A549 (cell line): ENCODE measurements at regions not wholly inside any gene's neighbourhood (a gene's known extent, or its start where the extent isn't known, plus 50 kb on each side); places are given as distances from the start of the nearest gene placed in this dataset.

Experiments
- ATAC-seq, 2 experiments: fragments of 200-7000 bp in 1 of 2; fragments of >200 bp in 1 of 2; cut with Nextera tagmentation in 1 of 2; cut with Tn5 transposase in 1 of 2; 3 replicates each; pipeline versions ENCODE4 v1.8.0 to v1.9.1; 2018 to 2020; ENCODE audit warnings: mild to moderate bottlenecking in 1 of 2, moderate library complexity in 1 of 2
- CTCF ChIA-PET: fragments of 300-600 bp; sonication (Branson Sonifier 250); formaldehyde crosslinking; extraction: SDS; loops from one replicate; lab custom pipeline; 2021; ENCODE audit warnings: antibody characterized with exemption, inconsistent platforms; lab: Yijun Ruan, JAX
- POLR2A ChIA-PET: fragments of 350-600 bp; formaldehyde crosslinking; extraction: SDS; loops from one replicate; lab custom pipeline; 2021; ENCODE audit warnings: antibody characterized with exemption, inconsistent platforms; lab: Yijun Ruan, JAX
- DNase-seq, 2 experiments: peaks; one replicate each; pipeline versions ENCODE4 v3.0.0 to v3.0.0-alpha.2; 2011 to 2016; ENCODE audit warnings: low read depth in 1 of 2, low spot score in 1 of 2
- FAIRE-seq: peaks from 2 replicates; lab custom pipeline; 2011; peaks lifted over from hg19 to GRCh38; lab: Jason Lieb, UNC
- H3K27ac ChIP-seq, 2 experiments: fragments of >200 bp; sonication (Bioruptor Twin); formaldehyde crosslinking; 3 replicates each; pipeline ENCODE4 v1.5.1; 2016 to 2017
- H3K4me1 ChIP-seq: fragments of >200 bp; sonication (Bioruptor Twin); formaldehyde crosslinking; 3 replicates; pipeline ENCODE4 v1.6.1; 2016
- H3K4me2 ChIP-seq: fragments of >200 bp; sonication (Bioruptor Twin); formaldehyde crosslinking; 3 replicates; pipeline ENCODE4 v1.6.1; 2016
- H3K4me3 ChIP-seq: fragments of >200 bp; sonication (Bioruptor Twin); formaldehyde crosslinking; 3 replicates; pipeline ENCODE4 v1.5.1; 2016
- H3K9me3 ChIP-seq: fragments of >200 bp; sonication (Bioruptor Twin); formaldehyde crosslinking; 3 replicates; pipeline ENCODE4 v1.6.1; 2016
- ATOH8 ChIP-seq: fragments of 250-450 bp; sonication (Bioruptor Pico); IDR thresholded peaks from 2 replicates; pipeline ENCODE4 v1.5.0; 2020; ENCODE audit warnings: low read depth, mild to moderate bottlenecking, moderate library complexity
- BCL3 ChIP-seq: fragments of >200 bp; sonication (Bioruptor Twin); formaldehyde crosslinking; IDR thresholded peaks from 3 replicates; pipeline ENCODE4 v1.6.1; 2016
- CBX2 ChIP-seq: fragments of 200-600 bp; sonication (generic); IDR thresholded peaks from 2 replicates; pipeline ENCODE4 v1.6.1; 2016; ENCODE audit warnings: low read depth, mild to moderate bottlenecking, borderline replicate concordance
- CEBPB ChIP-seq, 2 experiments: fragments of >200 bp in 1 of 2; sonication (Bioruptor Twin) in 1 of 2; formaldehyde crosslinking in 1 of 2; IDR thresholded peaks; 2 replicates each; pipeline ENCODE4 v1.6.1; 2012 to 2016
- CHD2 ChIP-seq: fragments of 150-350 bp; IDR thresholded peaks from 2 replicates; pipeline ENCODE4 v1.6.1; 2014; ENCODE audit warnings: low read length; ENCODE audit not compliant: partially characterized antibody
- CHD4 ChIP-seq: fragments of 200-600 bp; sonication (generic); IDR thresholded peaks from 2 replicates; pipeline ENCODE4 v1.6.1; 2016; ENCODE audit warnings: antibody characterized with exemption, mild to moderate bottlenecking, borderline replicate concordance
- CTCF ChIP-seq: fragments of >200 bp; sonication (Bioruptor Twin); formaldehyde crosslinking; IDR thresholded peaks from 3 replicates; pipeline ENCODE4 v1.5.1; 2016
- ESRRA ChIP-seq: fragments of 150-350 bp; IDR thresholded peaks from 2 replicates; pipeline ENCODE4 v1.6.1; 2014; ENCODE audit warnings: mild to moderate bottlenecking, low read length, borderline replicate concordance
- FOSL2 ChIP-seq, 2 experiments: fragments of 450-650 bp in 1 of 2; fragments of >200 bp in 1 of 2; sonication (Bioruptor Twin) in 1 of 2; formaldehyde crosslinking; IDR thresholded peaks; 2 replicates each; pipeline versions ENCODE4 v1.5.0 to v1.6.1; 2016 to 2020; ENCODE audit warnings: mild to moderate bottlenecking in 1 of 2, moderate library complexity in 1 of 2
- HES2 ChIP-seq: fragments of >200 bp; sonication (Bioruptor Twin); formaldehyde crosslinking; IDR thresholded peaks from 2 replicates; pipeline ENCODE4 v1.6.1; 2016
- HOXB13 ChIP-seq: fragments of 250-450 bp; sonication (Bioruptor Pico); IDR thresholded peaks from 2 replicates; pipeline ENCODE4 v1.5.0; 2020; ENCODE audit warnings: low read depth, mild to moderate bottlenecking, moderate library complexity
- JUNB ChIP-seq: fragments of >200 bp; sonication (Bioruptor Twin); formaldehyde crosslinking; IDR thresholded peaks from 2 replicates; pipeline ENCODE4 v1.6.1; 2016
- KDM1A ChIP-seq: fragments of 200-600 bp; sonication (generic); IDR thresholded peaks from 2 replicates; pipeline ENCODE4 v1.6.1; 2016; ENCODE audit warnings: low read depth, mild to moderate bottlenecking
- KDM5A ChIP-seq: fragments of 200-600 bp; sonication (generic); IDR thresholded peaks from 2 replicates; pipeline ENCODE4 v1.6.1; 2016; ENCODE audit warnings: antibody characterized with exemption, mild to moderate bottlenecking
- MAFK ChIP-seq: fragments of 450-650 bp; IDR thresholded peaks from 2 replicates; pipeline ENCODE4 v1.6.1; 2014; ENCODE audit not compliant: partially characterized antibody
- MAZ ChIP-seq: fragments of 150-350 bp; IDR thresholded peaks from 2 replicates; pipeline ENCODE4 v1.6.1; 2014; ENCODE audit warnings: antibody characterized with exemption, low read depth, low read length, borderline replicate concordance
- MYC ChIP-seq: IDR thresholded peaks from 2 replicates; pipeline ENCODE4 v1.6.1; 2012; ENCODE audit warnings: mild to moderate bottlenecking, inconsistent platforms, low read length, improper control_type of control experiment, borderline replicate concordance
- NR3C1 ChIP-seq: fragments of >200 bp; sonication (Bioruptor Twin); formaldehyde crosslinking; IDR thresholded peaks from 3 replicates; pipeline ENCODE4 v1.6.1; 2017
- POLR2A ChIP-seq: IDR thresholded peaks from 2 replicates; pipeline ENCODE4 v1.6.1; 2012; ENCODE audit warnings: mild to moderate bottlenecking, low read length
- POLR2AphosphoS2 ChIP-seq: conservative IDR thresholded peaks from 2 replicates; pipeline ENCODE4 v1.6.1; 2012; ENCODE audit warnings: low read length, improper control_type of control experiment, inconsistent platforms
- RAD21 ChIP-seq, 2 experiments: fragments of >200 bp in 1 of 2; sonication (Bioruptor Twin) in 1 of 2; formaldehyde crosslinking in 1 of 2; IDR thresholded peaks in 1 of 2; conservative IDR thresholded peaks in 1 of 2; 2 replicates in 1 of 2; 3 replicates in 1 of 2; pipeline ENCODE4 v1.6.1; 2012 to 2018; ENCODE audit warnings: inconsistent platforms in 1 of 2
- RARB ChIP-seq: fragments of 250-450 bp; sonication (Bioruptor Pico); IDR thresholded peaks from 2 replicates; pipeline ENCODE4 v1.8.0; 2021; ENCODE audit warnings: mild to moderate bottlenecking, moderate library complexity
- RFX5 ChIP-seq: fragments of 450-650 bp; IDR thresholded peaks from 2 replicates; pipeline ENCODE4 v1.7.1; 2014; ENCODE audit warnings: antibody characterized with exemption, mild to moderate bottlenecking, moderate library complexity
- RNF2 ChIP-seq: fragments of 200-600 bp; sonication (generic); IDR thresholded peaks from 2 replicates; pipeline ENCODE4 v1.6.1; 2016; ENCODE audit warnings: low read depth, mild to moderate bottlenecking, antibody characterized with exemption, moderate library complexity, borderline replicate concordance
- SMC3 ChIP-seq: fragments of >200 bp; sonication (Bioruptor Twin); formaldehyde crosslinking; IDR thresholded peaks from 3 replicates; pipeline ENCODE4 v1.6.1; 2018; ENCODE audit warnings: inconsistent platforms
- SREBF2 ChIP-seq: fragments of 450-650 bp; IDR thresholded peaks from 2 replicates; pipeline ENCODE4 v1.6.1; 2014; ENCODE audit warnings: mild to moderate bottlenecking, moderate library complexity
- TP53 ChIP-seq: fragments of 250-450 bp; sonication (Bioruptor Pico); IDR thresholded peaks from 2 replicates; pipeline ENCODE4 v1.5.0; 2021; ENCODE audit warnings: mild to moderate bottlenecking, moderate library complexity
- ZC3H11A ChIP-seq: fragments of 450-650 bp; IDR thresholded peaks from 2 replicates; pipeline ENCODE4 v1.6.1; 2014; ENCODE audit warnings: antibody characterized with exemption, mild to moderate bottlenecking
- WGBS: methylation state at CpG from one replicate; pipeline ENCODE4 v1.1.6; 2017; ENCODE audit errors: missing lambda C conversion rate; 5-methylcytosine and 5-hydroxymethylcytosine counted together
- TF ChIP-seq, protein P1 (sequence below): fragments of 150-350 bp; IDR thresholded peaks from 2 replicates; pipeline ENCODE4 v1.6.1; 2014; ENCODE audit warnings: low read depth, mild to moderate bottlenecking, low read length

DNA sequence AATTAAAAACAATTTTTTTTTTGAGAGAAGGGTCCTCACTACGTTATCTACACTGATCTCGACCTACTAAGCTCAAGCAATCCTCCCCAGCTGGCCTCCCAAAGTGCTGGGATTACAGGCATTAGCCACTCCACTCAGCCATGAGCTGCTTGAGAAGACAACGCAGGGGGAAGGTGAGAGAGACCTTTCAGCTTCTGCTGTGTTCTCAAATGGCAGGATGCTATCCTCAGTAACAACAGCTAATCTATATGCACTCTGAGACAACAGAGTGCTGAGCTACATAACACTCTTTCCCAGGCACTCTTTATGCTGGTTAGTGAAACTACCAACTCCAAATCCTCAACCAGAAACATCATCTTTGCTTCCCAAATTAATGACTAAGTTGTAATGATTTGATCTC is 526.1 kb downstream of the CCER1 start (continued):
- TF ChIP-seq ATOH8 (CRISPR knock-in tag) = no peak
- TF ChIP-seq MAFK = no peak
- no peak for TF ChIP-seq CHD2
- no peak for TF ChIP-seq KDM1A
- TF ChIP-seq NR3C1 = no peak
- TF ChIP-seq, protein P1, sequence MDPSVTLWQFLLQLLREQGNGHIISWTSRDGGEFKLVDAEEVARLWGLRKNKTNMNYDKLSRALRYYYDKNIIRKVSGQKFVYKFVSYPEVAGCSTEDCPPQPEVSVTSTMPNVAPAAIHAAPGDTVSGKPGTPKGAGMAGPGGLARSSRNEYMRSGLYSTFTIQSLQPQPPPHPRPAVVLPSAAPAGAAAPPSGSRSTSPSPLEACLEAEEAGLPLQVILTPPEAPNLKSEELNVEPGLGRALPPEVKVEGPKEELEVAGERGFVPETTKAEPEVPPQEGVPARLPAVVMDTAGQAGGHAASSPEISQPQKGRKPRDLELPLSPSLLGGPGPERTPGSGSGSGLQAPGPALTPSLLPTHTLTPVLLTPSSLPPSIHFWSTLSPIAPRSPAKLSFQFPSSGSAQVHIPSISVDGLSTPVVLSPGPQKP = no peak
- TF ChIP-seq KDM5A = no peak
- no peak for TF ChIP-seq ESRRA
- no peak for TF ChIP-seq MYC

GRCh38 chr12:90428465-90428864 is 526.5 kb downstream of the CCER1 start:
- Histone ChIP-seq H3K4me3 (no peak overlapping the region), H3K9me3 (no peaks in the 10 kb centered on the region), H3K27ac (no peak overlapping the region), H3K4me1 (no peaks in the 10 kb centered on the region), H3K4me2 (no peak overlapping the region)
- no peak for TF ChIP-seq RAD21 (conservative IDR thresholded peaks at IDR 0.05 in 1 of 2, IDR thresholded peaks at IDR 0.05 in 1 of 2)
- TF ChIP-seq POLR2AphosphoS2 = no peak
- TF ChIP-seq POLR2A = no peak
- TF ChIP-seq HOXB13 (CRISPR knock-in tag) = no peak
- TF ChIP-seq CHD4 = no peak
- no peak for TF ChIP-seq CEBPB (IDR thresholded peaks at IDR 0.05)
- no peak for TF ChIP-seq TP53 (CRISPR knock-in tag)
- TF ChIP-seq MAZ = no peak
- no peak for TF ChIP-seq FOSL2 (IDR thresholded peaks at IDR 0.05)
- TF ChIP-seq FOSL2 (CRISPR knock-in tag; IDR thresholded peaks at IDR 0.05) = no peak
- no peak for TF ChIP-seq ZC3H11A
- no peak for TF ChIP-seq JUNB
- no peak for TF ChIP-seq BCL3
- no peak for TF ChIP-seq RFX5
- ATAC-seq (no peak), FAIRE-seq (no peak), DNase-seq (no peak)
- 65% methylated on average over 1 of the region's 1 CpG for WGBS
- ChIA-PET POLR2A (no interaction called here), CTCF (interaction anchor here (0.6 to 0.9 kb wide), 2 partner anchors 160 to 809 kb away, joined by 3 to 4 read pairs; no protein-coding TSS in a partner anchor)

DNA sequence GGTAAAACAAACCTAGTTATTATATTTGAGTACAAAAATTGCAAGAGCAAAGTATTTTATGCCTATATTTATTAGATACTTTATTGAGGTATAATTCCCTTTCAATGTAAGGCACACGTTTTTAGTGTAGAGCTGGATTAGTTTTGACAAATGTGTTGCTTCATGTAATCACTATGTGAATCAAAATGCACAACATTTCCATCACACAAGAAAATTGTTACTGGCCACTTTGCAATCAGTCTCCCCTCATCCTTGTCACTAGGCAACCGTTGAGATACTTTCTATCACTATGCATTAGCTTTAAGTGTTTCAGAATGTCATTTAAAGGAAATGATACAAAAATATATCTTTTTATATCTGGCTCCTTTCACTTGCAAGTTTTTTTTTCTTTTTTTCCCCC is 531.0 kb downstream of the CCER1 start:
- CTCF ChIA-PET = no interaction called here
- POLR2A ChIA-PET = no interaction called here
- TF ChIP-seq RARB (CRISPR knock-in tag) = no peak
- TF ChIP-seq CHD4 = no peak
- TF ChIP-seq FOSL2 (IDR thresholded peaks at IDR 0.05) = no peak
- no peak for TF ChIP-seq FOSL2 (CRISPR knock-in tag; IDR thresholded peaks at IDR 0.05)
- TF ChIP-seq SREBF2 = no peak
- TF ChIP-seq CTCF = no peak
- TF ChIP-seq POLR2A = no peak
- TF ChIP-seq RNF2 = no peak
- TF ChIP-seq SMC3 = no peak
- no peak for TF ChIP-seq CEBPB (IDR thresholded peaks at IDR 0.05)
- no peak for TF ChIP-seq NR3C1
- TF ChIP-seq HES2 = no peak
- TF ChIP-seq, protein P1 = no peak
- TF ChIP-seq CBX2 = no peak
- no peak for TF ChIP-seq ATOH8 (CRISPR knock-in tag)

More for the DNA sequence above, 531.0 kb downstream of the CCER1 start:
- no peak for DNase-seq
- Histone ChIP-seq H3K4me3 (no peak overlapping the region), H3K9me3 (no peaks in the 10 kb centered on the region), H3K4me1 (no peaks in the 10 kb centered on the region), H3K27ac (no peak overlapping the region), H3K4me2 (no peak overlapping the region)
- ATAC-seq = no peak
- FAIRE-seq = no peak
- WGBS = 5% methylated on average over 2 of the region's 2 CpGs
